ENCODE measurements at regions not wholly inside any gene's neighbourhood (a gene's known extent, or its start where the extent isn't known, plus 50 kb on each side); places are given as distances from the start of the nearest gene placed in this dataset.
A peak's percentile ranks its signal among the peaks of the same experiment; 100 is the strongest.

DNA sequence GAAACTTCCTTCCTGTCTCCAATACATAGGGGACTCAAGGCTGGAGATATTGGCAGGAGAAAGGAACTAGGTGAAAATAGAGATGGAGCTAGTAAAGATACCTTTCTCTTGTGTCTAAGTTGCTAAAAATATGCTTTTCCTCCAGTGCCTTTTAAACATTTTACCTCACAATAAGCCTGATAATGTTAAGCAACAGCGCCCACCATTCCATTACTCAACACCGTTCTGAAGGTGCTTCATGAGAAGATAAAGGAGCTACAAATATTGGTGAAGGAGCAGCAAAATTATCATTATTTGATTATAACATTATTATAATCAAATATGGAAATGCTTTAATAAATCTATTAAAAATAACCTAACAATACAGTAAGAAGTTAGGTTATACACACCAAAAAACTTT, 83.6 kb upstream of the BARX2 start:
- DNase-seq (ENCODE audit: low read depth): no peak

DNA sequence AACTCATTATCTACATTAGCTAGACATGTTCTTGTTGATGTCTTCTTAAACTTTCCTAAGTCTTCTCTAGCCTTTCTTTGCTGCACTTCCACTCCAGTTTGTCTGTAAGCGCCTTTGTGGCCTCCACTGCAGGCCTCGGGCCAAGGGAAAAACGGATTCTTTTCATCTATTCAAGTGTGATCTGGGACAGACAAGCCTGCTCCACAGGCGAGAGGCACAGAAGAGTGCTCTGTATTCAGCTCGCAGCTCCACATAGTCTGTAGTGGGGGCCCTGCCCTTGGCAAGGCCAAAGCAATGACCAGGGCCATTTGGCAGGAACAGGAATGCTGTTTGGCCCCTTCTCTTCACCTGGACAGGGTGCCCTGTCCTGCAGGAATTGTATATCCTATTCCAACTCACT, 84.1 kb upstream of the BARX2 start:
- DNase-seq (ENCODE audit: low read depth): no peak

- DNase-seq (ENCODE audit: low read depth): no peak
These were observed 84.7 kb upstream of the BARX2 start for GRCh38 chr11:129290966-129291365.

- DNase-seq (ENCODE audit: low read depth): no peak
These were observed 86.2 kb upstream of the BARX2 start for GRCh38 chr11:129289350-129290040.

DNA sequence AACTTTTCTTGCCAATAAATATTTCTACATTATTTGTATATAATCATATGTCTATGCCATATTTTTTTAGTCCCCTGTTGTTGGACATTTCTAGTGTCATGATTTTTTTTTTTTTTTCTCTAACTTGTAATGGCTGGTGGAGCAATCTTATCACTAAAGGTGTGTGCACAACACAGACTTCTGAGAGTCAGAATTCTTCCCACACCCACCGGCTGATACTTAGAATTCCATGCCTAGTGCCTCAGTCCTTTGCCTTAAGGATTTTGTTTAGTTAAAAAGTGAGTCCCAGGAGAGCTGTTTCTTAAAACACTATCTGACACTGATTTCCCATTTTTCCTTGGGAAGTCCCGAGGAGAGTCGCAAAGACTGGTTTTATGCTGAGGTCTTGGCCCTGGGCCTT, 87.7 kb upstream of the BARX2 start:
- DNase-seq (ENCODE audit: low read depth): no peak

DNA sequence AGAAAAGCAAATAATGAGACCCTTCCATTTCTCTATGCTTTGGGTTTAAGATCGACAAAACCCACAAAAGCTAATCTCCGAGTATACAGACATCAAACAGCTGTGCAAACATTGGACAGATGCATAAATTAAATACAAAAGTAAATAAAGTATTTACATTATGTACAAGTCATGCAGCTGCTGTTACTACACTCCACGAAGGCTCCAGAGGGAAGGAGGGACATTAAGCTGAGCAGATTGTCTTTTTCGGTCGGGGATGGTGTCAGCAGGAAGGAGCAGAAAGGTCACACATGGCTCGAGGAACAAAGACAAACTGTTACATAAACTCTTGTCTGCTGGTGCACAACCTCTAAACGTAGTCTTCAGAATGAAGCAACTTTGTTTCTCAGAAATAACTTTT, 88.8 kb upstream of the BARX2 start:
- DNase-seq (ENCODE audit: low read depth): no peak

GRCh38 chr11:129285402-129285786, 90.3 kb upstream of the BARX2 start:
- no peak for DNase-seq (ENCODE audit: low read depth)

DNA sequence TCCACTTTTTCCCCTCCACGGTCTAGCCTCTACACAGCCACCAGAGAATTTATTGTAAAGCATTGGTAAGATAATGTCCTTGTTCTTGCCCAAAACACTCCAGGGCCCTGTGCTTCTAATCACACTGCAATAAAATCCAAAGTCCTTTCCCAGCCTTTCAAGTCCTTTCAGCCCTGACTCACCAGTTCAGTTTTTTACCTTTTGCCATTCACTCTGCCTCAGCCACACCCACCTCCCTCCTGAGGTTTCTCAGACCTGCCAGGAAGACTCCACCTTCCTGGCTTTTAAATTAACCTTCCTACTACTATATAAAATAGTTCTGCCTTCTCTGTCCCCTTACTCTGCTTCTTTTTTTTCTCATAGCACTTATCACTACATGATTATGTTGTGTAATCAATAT, 91.0 kb upstream of the ARHGAP32 start:
- peak; percentile 21 for DNase-seq (ENCODE audit: low read depth)

DNA sequence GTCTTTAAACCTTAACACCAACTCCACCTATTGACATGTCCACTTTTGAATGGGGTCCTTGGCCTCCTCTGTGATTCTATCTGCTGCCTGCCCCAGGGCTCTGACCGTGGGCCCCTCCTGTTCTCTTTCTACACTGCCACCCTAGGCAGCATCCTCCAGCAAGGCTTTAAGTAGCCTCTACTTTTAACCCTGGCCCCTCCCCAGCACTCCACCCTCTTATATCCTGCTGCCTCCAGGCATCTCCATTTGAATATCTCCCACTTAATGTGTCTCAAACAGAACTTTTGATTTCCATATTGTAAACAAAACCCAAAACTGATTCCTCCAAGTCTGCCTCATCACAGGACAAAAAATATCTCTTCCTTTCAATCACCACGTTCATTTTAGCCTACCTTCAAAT, 90.5 kb upstream of the ARHGAP32 start:
- DNase-seq (ENCODE audit: low read depth): no peak

GRCh38 chr11:129281471-129282415, 89.6 kb upstream of the ARHGAP32 start:
- no peak for DNase-seq (ENCODE audit: low read depth)

DNA sequence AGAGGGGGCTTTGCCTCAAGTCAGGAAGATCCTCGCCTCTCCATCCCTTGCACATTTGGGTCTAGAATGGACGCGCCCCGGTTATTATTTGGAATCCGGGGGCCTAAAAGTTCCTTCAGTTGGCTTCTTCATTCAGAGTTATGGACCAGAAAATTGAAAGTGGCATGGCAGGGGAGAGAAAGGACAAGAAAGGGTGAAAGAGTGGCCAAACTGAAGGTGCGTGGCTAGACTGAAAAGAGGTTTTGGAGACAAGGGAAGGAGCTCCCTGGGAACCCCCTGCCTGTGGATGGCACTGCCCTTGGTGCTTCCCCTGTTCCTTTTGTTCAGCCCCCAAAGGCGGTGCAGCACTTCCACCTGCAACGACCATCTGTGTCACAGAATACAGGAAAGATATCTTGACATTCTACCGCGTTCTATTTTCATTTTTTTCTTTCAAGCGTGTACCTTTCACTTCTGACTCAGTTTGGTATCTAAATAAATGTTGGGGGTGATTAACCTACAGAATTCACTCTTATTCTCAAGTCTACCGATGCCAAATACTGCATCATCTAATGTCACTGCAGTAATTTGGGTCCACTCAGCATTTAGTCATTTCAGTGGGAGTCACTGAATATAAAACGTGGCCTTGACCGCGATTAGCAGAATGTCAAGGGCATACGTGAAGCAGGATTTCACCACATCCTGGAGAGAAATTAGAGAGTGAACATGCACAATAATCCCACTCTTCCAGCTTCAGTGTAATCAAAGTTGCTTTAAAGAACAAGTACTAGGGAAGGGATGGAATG, 88.1 kb upstream of the ARHGAP32 start:
- DNase-seq (ENCODE audit: low read depth): peak; percentile 81

DNA sequence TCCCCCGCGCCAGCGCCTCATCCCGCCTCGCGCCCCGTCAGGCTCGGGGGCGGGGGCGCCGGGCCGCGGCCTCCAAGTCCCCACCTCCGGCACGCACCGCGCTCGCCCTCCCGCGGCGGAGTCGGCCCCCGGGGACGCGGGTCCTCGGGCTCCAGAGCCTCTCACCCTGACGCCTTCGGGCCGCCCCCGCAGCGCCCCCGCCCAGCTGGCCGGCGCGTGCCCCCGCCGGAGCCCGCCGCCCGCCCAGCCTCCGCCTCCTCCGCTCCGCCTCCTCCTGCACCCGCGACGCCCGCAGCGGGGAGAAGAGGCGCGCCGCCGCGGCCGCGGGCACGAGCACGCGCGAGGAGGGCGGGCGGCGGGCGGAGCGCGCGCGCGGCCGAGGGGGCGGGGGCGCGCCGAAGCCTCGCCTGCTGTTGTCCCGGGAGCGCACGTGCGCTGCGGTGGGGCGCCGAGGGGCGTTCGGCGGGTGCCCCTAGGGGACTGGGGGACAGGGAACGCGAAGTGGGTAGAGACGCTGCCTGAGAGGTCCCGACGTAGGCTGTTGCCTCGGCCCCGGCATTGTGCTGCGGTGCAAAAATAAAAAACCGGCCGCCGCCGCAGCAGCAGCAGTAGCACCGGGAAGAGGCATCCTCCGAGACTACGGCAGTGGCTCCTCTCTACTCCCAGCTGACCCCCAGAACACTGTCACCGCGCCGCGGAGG, 87.4 kb upstream of the ARHGAP32 start:
- DNase-seq (ENCODE audit: low read depth): peak; percentile 63

DNA sequence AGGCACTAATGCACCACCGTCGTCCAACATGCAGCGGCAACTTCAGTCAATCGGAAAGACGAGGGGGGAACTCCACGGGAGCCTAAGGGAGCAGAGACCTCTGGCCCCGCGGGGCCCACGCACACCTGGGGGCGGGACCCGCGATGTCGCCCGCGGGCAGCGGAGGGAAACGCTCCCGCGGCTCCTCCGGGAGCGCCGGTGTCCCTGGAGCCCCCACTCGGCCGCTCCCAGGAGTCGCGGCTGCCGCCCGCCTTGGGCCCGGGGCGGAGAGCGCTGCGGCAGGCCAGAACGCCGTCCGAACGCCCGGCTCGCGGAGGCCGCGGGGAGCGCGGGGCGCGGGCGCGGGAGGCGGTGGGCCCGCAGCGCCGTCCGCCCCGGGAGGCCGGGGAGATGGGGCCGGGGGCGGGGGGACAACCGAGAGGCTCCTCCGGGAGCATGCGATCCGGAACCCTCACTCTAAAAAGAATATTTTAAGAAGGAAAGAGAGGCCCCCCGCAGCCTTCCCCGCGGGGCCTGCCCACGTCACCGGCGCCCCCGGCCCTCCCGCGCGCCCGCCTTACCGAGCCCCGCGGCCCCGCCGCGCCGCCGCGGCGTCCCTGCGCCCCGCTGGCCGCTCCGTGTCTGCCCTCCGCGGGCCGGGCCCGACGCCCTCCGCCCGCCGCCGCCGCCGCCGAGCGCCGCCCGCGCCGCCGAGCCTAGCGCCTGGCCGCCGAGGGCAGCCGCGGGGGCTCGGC, 86.6 kb upstream of the ARHGAP32 start:
- DNase-seq (ENCODE audit: low read depth): no peak

DNA sequence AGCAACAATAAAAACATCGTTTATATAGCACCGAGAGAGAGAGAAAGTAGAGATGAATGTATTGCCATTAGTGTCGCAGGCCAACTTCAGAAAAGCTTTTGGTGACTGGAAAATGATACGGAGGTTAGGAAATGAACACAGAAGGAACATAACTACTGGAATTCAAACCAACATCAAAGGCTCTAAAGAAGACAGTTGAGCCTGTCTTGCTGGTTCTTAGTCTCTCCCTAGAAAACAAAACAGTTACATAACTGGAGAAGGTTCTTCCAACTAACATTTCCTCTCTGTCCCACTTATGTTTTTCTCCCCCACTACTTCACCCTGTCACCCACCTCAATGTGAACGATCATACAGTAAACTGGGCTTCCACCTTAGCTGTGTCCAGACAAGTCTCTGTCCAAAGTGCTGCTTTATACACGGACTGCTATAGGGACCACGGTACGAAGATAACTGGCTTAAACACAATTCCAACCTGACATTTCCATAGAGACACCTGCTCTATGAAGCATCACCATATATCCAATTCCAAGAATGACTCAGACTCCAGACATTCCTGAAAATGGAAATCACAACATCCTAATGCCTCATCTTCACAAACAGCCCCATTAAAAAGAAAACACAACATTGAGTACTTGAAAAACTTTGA, 85.2 kb upstream of the ARHGAP32 start:
- DNase-seq (ENCODE audit: low read depth): peak; percentile 21

GRCh38 chr11:129275828-129276227, 83.7 kb upstream of the ARHGAP32 start:
- DNase-seq (ENCODE audit: low read depth): no peak

- DNase-seq (ENCODE audit: low read depth): no peak
These were observed 82.0 kb upstream of the ARHGAP32 start for GRCh38 chr11:129273944-129274711.

DNA sequence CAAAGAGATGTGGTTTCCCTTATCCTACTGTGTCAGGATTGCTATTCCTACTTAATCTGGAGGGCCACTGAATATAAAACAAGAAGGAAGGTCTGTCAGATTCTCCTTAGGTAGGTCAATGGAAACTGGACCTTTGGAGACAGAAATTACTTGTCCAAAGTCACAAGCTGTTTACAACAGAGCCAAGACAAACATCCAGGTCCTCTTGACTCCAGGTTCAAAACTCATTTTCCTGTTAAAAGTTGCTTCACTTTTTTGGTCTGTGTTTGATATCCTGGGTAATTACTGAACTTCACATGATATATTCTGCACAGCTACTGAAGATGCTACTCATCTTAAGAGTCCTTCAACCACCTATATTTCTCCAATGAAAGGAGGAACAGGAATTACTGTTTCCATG, 81.2 kb upstream of the ARHGAP32 start:
- DNase-seq (ENCODE audit: low read depth): no peak

- DNase-seq (ENCODE audit: low read depth): no peak
These were observed 78.9 kb upstream of the ARHGAP32 start for GRCh38 chr11:129271030-129271429.

DNA sequence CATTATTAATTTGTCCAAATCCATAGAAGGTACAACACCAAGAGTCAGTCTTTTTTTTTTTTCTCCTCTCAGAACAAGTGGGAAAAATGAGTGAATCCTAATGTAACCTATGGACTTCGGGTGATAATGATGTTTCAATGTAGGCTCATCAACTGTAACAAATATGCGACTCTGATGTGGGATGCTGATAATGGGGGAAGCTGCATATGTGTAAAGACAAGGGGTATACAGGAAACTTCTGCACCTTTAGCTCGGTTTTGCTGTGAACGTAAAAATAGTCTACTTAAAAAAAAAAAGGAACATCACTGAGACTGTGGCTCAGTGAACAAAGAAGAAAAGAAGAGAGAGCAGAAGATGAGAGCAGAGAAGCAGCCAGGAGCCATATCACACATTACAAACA, 78.3 kb upstream of the ARHGAP32 start:
- DNase-seq (ENCODE audit: low read depth): no peak
